Inflammatory macrophage treated with lipopolysaccharide for 1 hour (primary cell): ENCODE measurements at regions not wholly inside any gene's neighbourhood (a gene's known extent, or its start where the extent isn't known, plus 50 kb on each side); places are given as distances from the start of the nearest gene placed in this dataset.
A peak's percentile ranks its signal among the peaks of the same experiment; 100 is the strongest.
"Not testable (repeated sequence)": the region's sequence is repeated elsewhere in the genome, so short reads cannot be mapped to it uniquely, and the experiment has no call there.

Experiments used
- DNase-seq, 2 donors: peaks; one replicate each; pipeline ENCODE4 v3.0.0-alpha.2; 2020 to 2022

DNA sequence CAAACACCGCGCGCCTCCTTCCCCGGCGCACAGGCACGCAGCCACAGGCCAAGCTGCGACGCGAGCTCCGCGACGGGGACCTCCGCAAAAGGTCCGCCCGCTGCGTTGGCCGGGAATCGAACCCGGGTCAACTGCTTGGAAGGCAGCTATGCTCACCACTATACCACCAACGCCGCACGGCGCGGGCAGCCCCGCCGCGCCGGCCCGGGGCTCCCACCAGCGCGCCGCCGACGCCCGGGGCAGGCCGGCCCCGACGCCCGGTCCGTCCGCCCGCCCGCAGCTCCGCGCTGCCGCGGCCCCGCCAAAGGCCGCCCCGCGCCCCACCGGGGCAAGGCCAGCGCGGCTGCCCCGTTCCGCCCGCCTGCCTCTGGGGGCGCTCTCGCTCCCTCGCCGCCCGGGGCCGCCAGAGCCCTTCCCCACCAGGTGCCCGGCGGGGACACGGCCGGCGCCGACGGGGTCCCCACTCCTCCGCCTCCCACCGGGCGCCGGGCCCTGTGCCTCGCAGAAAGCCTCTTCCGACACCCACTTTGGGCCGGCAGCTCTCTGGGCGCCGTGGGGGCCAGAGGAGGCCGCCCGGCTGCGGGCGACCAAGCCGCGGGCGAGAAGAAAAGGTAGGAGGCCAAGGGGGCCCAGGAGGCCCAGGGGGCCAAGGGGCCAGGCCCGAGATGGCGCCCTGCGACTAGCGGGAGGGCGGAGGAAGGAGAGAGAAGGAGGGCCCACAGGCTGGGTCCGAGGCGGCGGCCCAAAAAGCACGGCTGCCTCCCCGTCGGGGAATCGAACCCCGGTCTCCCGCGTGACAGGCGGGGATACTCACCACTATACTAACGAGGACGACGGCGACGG is 50.2 kb upstream of the FCGR2A start:
- not testable (repeated sequence) for DNase-seq

DNA sequence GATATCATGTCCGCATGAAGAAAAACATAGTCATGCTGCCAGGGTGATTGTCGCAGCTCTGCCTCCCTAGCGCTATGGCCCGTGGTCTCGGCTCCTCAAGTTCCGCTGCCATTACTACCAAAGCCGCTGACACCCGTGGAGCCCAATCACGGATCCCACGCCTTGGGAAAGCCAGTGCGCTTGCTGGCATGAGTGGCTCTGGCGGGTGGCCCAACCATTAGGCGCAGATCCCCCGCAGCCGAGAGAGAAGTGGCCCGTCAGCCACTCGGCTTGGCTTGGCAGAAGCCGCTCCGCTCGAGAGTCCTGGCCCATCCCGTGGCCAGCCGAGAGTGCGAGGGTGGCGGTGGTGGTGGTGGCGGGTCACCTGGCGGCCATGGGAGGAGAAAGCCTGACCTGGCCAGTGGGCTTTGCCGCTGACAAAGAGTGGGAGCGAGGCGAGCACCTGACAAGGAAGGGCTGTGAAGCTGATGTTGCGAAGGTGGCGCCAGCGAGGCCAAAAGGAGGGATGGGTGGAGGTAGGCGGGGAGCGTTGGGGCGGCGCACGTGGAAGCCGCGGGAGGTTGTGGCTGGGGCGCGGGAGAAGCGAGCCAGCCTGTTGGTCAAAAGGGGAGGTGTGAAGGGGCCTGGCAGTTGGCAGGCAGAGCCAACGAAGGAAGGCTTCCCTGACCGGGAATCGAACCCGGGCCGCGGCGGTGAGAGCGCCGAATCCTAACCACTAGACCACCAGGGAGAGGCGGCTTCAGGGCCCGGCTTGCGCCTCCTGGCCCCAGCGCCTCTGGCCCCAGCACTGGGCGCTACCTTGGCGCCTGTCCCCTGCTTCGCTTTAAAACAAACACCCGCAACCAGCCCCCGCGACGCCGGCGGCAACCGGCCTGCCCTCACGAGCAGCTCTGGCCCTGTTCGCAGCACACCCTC is 51.0 kb upstream of the FCGR2A start:
- not testable (repeated sequence) for DNase-seq

DNA sequence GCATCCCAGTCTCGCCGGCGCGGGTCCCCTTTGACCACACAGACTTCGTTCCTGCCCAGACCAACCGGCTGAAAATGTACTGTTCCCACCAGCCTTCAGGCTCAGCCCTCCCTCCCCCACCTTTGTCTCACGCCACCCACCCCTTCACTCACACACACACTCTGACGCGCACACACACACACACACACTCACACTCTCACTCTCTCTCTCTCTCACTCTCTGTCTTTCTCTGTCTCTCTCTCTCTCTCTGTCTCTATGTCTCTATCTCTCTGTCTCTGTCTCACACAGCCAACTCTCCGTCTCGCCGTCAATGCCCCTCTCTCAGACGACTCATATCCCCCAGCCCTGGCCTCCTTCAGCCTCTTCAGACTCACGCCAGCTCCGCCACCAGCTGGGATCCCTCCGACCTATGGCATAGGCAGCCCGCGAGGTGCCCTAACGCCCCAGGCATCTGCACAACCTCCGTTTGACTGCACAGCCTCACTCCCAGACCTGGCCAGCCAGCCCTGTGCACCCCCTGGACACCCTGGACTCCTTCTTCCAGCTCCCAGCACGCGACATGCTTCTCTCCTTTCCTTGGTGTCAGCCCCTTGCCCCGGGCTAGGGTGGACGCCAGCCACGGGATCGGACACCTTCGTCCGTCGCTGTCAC is 53.4 kb upstream of the FCGR2A start:
- DNase-seq: not testable (repeated sequence)

DNA sequence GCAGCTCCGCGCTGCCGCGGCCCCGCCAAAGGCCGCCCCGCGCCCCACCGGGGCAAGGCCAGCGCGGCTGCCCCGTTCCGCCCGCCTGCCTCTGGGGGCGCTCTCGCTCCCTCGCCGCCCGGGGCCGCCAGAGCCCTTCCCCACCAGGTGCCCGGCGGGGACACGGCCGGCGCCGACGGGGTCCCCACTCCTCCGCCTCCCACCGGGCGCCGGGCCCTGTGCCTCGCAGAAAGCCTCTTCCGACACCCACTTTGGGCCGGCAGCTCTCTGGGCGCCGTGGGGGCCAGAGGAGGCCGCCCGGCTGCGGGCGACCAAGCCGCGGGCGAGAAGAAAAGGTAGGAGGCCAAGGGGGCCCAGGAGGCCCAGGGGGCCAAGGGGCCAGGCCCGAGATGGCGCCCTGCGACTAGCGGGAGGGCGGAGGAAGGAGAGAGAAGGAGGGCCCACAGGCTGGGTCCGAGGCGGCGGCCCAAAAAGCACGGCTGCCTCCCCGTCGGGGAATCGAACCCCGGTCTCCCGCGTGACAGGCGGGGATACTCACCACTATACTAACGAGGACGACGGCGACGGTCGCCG is 57.4 kb upstream of the FCGR2A start:
- not testable (repeated sequence) for DNase-seq

DNA sequence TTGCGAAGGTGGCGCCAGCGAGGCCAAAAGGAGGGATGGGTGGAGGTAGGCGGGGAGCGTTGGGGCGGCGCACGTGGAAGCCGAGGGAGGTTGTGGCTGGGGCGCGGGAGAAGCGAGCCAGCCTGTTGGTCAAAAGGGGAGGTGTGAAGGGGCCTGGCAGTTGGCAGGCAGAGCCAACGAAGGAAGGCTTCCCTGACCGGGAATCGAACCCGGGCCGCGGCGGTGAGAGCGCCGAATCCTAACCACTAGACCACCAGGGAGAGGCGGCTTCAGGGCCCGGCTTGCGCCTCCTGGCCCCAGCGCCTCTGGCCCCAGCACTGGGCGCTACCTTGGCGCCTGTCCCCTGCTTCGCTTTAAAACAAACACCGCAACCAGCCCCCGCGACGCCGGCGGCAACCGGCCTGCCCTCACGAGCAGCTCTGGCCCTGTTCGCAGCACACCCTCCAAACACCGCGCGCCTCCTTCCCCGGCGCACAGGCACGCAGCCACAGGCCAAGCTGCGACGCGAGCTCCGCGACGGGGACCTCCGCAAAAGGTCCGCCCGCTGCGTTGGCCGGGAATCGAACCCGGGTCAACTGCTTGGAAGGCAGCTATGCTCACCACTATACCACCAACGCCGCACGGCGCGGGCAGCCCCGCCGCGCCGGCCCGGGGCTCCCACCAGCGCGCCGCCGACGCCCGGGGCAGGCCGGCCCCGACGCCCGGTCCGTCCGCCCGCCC is 58.1 kb upstream of the FCGR2A start:
- not testable (repeated sequence) for DNase-seq

DNA sequence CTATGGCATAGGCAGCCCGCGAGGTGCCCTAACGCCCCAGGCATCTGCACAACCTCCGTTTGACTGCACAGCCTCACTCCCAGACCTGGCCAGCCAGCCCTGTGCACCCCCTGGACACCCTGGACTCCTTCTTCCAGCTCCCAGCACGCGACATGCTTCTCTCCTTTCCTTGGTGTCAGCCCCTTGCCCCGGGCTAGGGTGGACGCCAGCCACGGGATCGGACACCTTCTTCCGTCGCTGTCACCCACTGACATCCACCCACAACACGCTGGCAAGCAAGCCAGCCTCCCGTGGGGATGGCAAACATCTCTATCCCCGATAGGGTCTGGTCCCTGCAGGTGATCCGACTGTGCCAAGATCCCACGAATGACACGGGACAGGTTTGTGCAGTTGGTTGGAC is 60.5 kb upstream of the FCGR2A start:
- DNase-seq: not testable (repeated sequence)

DNA sequence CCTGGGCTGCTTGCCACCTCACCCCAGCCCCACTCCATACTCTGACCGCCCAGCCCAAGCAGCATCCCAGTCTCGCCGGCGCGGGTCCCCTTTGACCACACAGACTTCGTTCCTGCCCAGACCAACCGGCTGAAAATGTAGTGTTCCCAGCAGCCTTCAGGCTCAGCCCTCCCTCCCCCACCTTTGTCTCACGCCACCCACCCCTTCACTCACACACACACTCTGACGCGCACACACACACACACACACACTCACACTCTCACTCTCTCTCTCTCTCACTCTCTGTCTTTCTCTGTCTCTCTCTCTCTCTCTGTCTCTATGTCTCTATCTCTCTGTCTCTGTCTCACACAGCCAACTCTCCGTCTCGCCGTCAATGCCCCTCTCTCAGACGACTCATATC is 61.0 kb upstream of the FCGR2A start:
- not testable (repeated sequence) for DNase-seq

DNA sequence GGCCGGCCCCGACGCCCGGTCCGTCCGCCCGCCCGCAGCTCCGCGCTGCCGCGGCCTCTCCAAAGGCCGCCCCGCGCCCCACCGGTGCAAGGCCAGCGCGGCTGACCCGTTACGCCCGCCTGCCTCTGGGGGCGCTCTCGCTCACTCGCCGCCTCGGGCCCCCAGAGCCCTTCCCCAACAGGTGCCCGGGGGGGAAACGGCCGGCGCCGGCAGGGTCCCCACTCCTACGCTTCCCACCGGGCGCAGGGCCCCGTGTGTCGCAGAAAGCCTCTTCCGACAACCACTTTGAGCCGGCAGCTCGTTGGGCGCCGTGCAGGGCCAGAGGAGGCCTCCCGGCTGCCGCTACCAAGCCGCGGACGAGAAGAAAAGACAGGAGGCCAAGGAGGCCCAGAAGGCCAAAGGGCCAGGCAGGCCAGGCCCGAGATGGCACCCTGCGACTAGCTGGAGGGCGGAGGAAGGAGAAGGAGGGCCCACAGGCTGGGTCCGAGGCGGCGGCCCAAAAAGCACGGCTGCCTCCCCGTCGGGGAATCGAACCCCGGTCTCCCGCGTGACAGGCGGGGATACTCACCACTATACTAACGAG is 64.9 kb upstream of the FCGR2A start:
- peak; percentile 43 to 52 for DNase-seq

DNA sequence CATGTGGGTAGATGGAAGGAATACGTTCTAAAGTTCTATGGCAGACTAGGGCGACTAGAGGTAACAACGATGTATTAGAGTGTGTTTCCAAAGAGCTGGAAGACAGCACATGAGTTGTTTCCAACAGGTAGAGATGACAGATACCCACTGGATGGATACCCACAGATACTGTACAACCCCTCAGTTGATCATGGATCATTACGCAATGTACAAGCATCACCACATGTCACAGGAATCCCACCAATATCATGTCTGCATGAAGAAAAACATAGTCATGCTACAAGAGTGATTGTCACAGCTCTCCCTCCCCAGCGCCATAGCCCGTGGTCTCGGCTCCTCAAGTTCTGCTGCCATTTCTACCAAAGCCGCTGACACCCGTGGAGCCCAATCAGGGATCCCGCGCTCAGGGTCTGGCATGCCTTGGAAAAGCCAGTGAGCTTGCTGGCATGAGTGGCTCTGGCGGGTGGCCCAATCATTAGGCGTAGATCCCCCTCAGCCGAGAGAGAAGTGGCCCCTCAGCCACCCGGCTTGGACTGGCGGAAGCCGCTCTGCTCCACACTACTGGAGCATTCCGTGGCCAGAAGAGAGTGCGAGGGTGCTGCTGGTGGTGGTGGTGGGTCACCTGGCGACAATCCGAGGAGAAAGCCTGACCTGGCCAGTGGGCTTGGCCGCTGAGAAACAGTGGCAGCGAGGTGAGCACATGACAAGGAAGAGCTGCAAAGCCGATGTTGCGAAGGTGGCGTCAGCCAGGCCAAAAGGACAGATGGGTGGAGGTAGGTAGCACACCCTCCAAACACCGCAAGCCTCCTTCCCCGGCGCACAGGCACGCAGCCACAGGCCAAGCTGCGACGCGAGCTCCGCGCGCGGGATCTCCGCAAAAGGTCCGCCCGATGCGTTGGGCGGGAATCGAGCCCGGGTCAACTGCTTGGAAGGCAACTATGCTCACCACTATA is 65.7 kb upstream of the FCGR2A start:
- peak in 1 of 2 donors; percentile 5 for DNase-seq

DNA sequence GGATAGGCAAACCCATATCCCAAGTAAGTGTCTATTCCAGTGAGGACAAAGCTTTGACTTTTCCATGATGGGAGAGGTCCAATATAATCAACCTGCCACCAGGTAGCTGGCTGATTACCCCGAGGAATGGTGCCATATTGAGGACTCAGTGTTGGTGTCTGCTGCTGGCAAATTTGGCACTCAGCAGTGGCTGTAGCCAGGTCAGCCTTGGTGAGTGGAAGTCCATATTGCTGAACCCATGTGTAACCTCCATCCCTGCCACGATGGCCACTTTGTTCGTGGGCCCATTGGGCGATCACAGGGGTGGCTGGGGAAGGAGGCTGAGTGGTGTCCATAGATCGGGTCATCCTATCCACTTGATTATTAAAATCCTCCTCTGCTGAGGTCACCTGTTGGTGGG is 65.5 kb upstream of the CFAP126 start:
- not testable (repeated sequence) for DNase-seq

DNA sequence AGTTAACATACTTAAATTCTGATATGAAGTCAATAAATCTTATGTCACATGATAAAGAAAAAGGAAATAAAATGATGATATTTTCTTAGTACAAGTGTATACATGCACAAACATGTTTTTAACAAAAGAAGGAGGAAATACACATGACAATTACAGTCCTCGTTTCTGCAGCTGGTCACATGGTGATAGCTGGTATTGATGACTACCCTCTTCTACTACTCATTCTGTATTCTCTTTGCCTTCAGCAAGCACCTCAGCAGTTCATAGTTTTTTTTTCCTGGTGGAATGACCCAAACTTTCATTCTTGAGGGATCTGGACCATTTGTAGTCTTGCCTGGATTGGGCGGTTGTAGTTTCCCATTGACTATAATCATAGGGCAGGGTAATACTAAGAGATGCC is 64.4 kb upstream of the CFAP126 start:
- DNase-seq: no peak

DNA sequence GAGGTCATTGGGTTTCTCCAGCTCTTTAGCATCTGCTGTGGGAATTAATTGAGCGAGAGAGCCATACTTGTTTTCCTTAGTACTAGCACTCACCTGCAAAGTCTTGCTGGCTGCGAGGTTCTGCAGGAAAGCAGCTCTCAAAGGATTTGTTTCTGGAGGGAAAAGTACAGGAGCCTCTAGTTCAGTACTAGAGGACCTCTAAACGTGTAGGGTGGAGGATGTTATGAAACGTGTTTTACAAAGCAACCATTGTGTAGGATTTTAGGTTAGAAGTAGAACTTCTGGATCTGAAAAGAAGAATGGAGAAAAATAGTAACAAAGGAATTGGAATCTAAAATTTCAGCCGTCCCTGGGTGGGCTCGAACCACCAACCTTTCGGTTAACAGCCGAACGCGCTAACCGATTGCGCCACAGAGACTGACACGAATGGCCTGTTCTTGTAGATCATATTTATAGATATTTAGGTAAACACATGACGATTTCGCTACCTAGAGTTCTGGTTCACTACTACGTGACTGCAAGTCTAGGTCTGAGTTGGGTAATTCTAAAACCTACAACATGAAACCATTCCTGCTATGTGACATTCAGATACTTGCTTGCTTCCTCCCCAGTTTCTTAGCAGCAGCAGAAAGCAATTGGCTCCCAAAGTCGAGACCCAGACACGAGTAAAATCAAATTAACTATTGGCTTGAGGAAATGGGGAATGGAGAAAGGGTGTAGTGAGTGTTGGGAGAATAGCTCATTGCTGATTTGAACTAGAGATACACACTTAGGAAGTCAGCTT is 60.2 kb upstream of the CFAP126 start:
- peak; percentile 20 to 45 for DNase-seq

DNA sequence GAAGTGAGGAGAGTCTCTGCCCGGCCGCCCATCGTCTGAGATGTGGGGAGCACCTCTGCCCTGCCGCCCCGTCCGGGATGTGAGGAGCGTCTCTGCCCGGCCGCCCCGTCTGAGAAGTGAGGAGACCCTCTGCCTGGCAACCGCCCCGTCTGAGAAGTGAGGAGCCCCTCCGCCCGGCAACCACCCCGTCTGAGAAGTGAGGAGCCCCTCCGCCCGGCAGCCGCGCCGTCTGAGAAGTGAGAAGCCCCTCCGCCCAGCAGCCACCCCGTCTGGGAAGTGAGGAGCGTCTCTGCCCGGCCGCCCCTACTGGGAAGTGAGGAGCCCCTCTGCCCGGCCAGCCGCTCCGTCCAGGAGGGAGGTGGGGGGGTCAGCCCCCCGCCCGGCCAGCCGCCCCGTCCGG is 55.2 kb upstream of the CFAP126 start:
- DNase-seq: not testable (repeated sequence)

DNA sequence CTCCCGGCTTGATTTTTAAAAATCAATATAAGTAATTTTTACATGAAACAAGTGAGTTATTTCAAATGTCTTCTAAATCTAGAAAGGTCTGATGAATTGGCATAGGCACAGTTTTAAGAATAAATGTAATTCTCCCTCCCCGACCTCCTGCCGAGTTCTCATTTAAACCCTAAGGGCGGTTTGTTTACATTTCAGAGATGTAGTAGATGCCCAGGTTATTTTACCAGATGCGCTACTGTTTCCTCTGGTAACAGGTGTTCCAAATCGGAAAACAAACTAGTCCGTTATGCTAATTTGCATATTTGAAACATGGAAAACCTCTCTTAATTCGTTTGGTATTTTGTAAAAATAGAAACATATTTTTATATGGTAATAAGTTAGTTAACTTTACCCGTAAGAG is 53.8 kb upstream of the CFAP126 start:
- no peak for DNase-seq

DNA sequence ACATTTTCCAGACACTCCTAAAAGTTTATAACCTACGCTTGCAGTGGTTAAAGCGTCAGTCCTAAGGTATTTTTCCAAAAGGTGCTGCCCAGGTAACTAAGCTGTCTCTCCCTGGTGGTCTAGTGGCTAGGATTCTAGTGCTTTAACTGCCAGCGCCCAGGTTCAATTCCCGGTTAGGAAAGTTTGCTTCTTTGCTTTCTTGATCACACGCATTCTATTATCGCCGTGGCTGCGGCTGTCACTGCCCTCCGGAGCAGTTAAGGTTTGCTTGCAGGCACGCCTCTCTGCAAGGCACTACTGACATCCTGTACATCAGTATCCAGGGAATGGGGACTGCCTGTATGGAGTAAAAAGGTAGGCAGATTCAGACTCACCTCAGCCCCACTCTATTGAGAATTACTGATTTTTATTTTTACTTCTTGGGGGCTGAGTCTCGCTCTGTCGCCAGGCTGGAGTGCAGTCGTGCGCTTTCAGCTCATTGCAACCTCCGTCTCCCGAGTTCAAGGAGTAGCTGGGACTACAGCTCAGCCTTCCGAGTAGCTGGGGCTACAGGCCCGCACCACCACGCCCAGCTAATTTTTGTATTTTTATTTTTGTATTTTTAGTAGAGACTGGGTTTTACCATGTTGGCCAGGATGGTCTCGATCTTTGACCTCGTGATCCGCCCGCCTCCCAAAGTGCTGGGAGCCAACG is 53.2 kb upstream of the CFAP126 start:
- no peak for DNase-seq

DNA sequence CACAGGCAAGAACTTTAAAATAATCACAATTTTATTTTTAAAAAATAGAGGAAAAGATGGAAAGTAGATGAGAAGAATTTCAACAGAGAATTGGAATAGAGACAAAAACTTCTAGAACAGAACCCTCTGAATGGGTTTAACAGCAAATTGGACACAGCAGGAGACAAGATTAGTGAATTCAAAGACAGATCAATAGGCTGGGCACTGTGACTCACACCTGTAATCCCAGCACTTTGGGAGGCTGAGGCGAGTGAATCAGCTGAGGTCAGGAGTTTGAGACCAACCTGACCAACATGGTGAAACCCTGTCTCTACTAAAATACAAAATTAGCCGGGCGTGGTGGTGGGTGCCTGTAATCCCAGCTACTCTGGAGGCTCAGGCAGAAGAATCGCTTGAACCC is 49.9 kb upstream of the CFAP126 start:
- not testable (repeated sequence) for DNase-seq
